Muscle of leg (tissue), 3 donors: ENCODE measurements at regions not wholly inside any gene's neighbourhood (a gene's known extent, or its start where the extent isn't known, plus 50 kb on each side); places are given as distances from the start of the nearest gene placed in this dataset.
A peak's percentile ranks its signal among the peaks of the same experiment; 100 is the strongest.

ENCODE experiments used
- DNase-seq: peaks from one replicate; pipeline ENCODE4 v3.0.0; 2013
- H3K27ac ChIP-seq: one replicate; pipeline ENCODE4 v1.5.1; 2013; ENCODE audit warnings: mild to moderate bottlenecking, low read length, control low read depth
- H3K27me3 ChIP-seq: one replicate; pipeline ENCODE4 v1.6.1; 2013; ENCODE audit warnings: low read length; ENCODE audit not compliant: control insufficient read depth, insufficient read depth
- H3K36me3 ChIP-seq: one replicate; pipeline ENCODE4 v1.6.1; 2013; ENCODE audit warnings: low read length; ENCODE audit not compliant: control insufficient read depth, insufficient read depth
- H3K4me1 ChIP-seq: one replicate; pipeline ENCODE4 v1.6.1; 2013; ENCODE audit warnings: low read length; ENCODE audit not compliant: control insufficient read depth, insufficient read depth
- H3K4me3 ChIP-seq: one replicate; pipeline ENCODE4 v1.5.1; 2013; ENCODE audit warnings: low read length, control low read depth
- H3K9me3 ChIP-seq: replicated peaks from 2 replicates; pipeline ENCODE4 v1.6.1; 2013; ENCODE audit warnings: low read depth, low read length; ENCODE audit not compliant: control insufficient read depth
- WGBS: methylation state at CpG from one replicate; pipeline ENCODE4 v1.1.5; 2013; ENCODE audit warnings: missing lambda C conversion rate; ENCODE audit not compliant: insufficient coverage; 5-methylcytosine and 5-hydroxymethylcytosine counted together

GRCh38 chr3:193997228-193998122, 138.5 kb upstream of the HES1 start:
- WGBS: 69% methylated on average over 8 of the region's 12 CpGs
- peak; percentile 68 for DNase-seq
- Histone ChIP-seq H3K4me1 (peaks cover 21% of the 10 kb centered on the region), H3K9me3 (no peaks in the 10 kb centered on the region), H3K4me3 (no peak overlapping the region), H3K27ac (no peak overlapping the region), H3K36me3 (no peaks in the 10 kb centered on the region), H3K27me3 (peaks cover 24% of the 10 kb centered on the region)

- Histone ChIP-seq H3K4me1 (peaks cover 27% of the 10 kb centered on the region), H3K27ac (no peak overlapping the region)
- no CpG with 5 or more reads among the region's 1 CpG for WGBS
These were observed 137.9 kb upstream of the HES1 start for GRCh38 chr3:193998123-193998448.

GRCh38 chr3:193998628-193999195, 137.2 kb upstream of the HES1 start:
- 98% methylated on average over 7 of the region's 12 CpGs for WGBS
- H3K4me3 ChIP-seq: no peak overlapping the region
- no peak overlapping the region for H3K27ac ChIP-seq
- no peak for DNase-seq
- H3K9me3 ChIP-seq: no peaks in the 10 kb centered on the region
- H3K27me3 ChIP-seq: peaks cover 20% of the 10 kb centered on the region
- peaks cover 33% of the 10 kb centered on the region for H3K4me1 ChIP-seq
- H3K36me3 ChIP-seq: no peaks in the 10 kb centered on the region

More at GRCh38 chr3:193998123-193998448, 137.9 kb upstream of the HES1 start:
- no peaks in the 10 kb centered on the region for H3K9me3 ChIP-seq
- H3K27me3 ChIP-seq: peaks cover 21% of the 10 kb centered on the region
- no peaks in the 10 kb centered on the region for H3K36me3 ChIP-seq
- no peak overlapping the region for H3K4me3 ChIP-seq
- DNase-seq: no peak

GRCh38 chr3:194000100-194000499, 135.8 kb upstream of the HES1 start:
- H3K27ac ChIP-seq: no peak overlapping the region
- 84% methylated on average over 3 of the region's 4 CpGs for WGBS
- H3K36me3 ChIP-seq: no peaks in the 10 kb centered on the region
- no peak for DNase-seq
- peaks cover 22% of the 10 kb centered on the region for H3K27me3 ChIP-seq
- peaks cover 44% of the 10 kb centered on the region for H3K4me1 ChIP-seq
- no peak overlapping the region for H3K4me3 ChIP-seq
- H3K9me3 ChIP-seq: no peaks in the 10 kb centered on the region

- Histone ChIP-seq H3K4me1 (peaks cover 44% of the 10 kb centered on the region), H3K4me3 (no peak overlapping the region)
- WGBS: no CpG with 5 or more reads among the region's 4 CpGs
These were observed 135.2 kb upstream of the HES1 start for GRCh38 chr3:194000712-194001111.

GRCh38 chr3:194001728-194002459, 134.1 kb upstream of the HES1 start:
- peaks cover 42% of the 10 kb centered on the region for H3K4me1 ChIP-seq
- peaks cover 23% of the 10 kb centered on the region for H3K27me3 ChIP-seq
- DNase-seq: no peak
- no peaks in the 10 kb centered on the region for H3K36me3 ChIP-seq
- no peak overlapping the region for H3K4me3 ChIP-seq
- H3K27ac ChIP-seq: no peak overlapping the region
- WGBS: 88% methylated on average over 9 of the region's 20 CpGs
- no peaks in the 10 kb centered on the region for H3K9me3 ChIP-seq

More at GRCh38 chr3:194000712-194001111, 135.2 kb upstream of the HES1 start:
- peaks cover 21% of the 10 kb centered on the region for H3K27me3 ChIP-seq
- no peaks in the 10 kb centered on the region for H3K36me3 ChIP-seq
- no peak overlapping the region for H3K27ac ChIP-seq
- H3K9me3 ChIP-seq: no peaks in the 10 kb centered on the region
- DNase-seq: no peak

GRCh38 chr3:194003114-194004057, 132.6 kb upstream of the HES1 start:
- Histone ChIP-seq H3K27me3 (peaks cover 30% of the 10 kb centered on the region), H3K9me3 (no peaks in the 10 kb centered on the region), H3K27ac (peak overlapping the region; percentile 65), H3K4me1 (peaks cover 31% of the 10 kb centered on the region), H3K4me3 (peak overlapping the region; percentile 39), H3K36me3 (no peaks in the 10 kb centered on the region)
- 12% methylated on average over 55 of the region's 58 CpGs for WGBS
- DNase-seq: peak; percentile 91

GRCh38 chr3:194005930-194006501, 129.9 kb upstream of the HES1 start:
- H3K4me1 ChIP-seq: peaks cover 28% of the 10 kb centered on the region
- H3K27ac ChIP-seq: no peak overlapping the region
- no peaks in the 10 kb centered on the region for H3K36me3 ChIP-seq
- 13% methylated on average over 1 of the region's 4 CpGs for WGBS
- H3K9me3 ChIP-seq: no peaks in the 10 kb centered on the region
- DNase-seq: peak; percentile 43
- peaks cover 35% of the 10 kb centered on the region for H3K27me3 ChIP-seq
- no peak overlapping the region for H3K4me3 ChIP-seq

GRCh38 chr3:194007592-194008337, 128.2 kb upstream of the HES1 start:
- H3K27ac ChIP-seq: no peak overlapping the region
- peaks cover 29% of the 10 kb centered on the region for H3K27me3 ChIP-seq
- WGBS: 89% methylated on average over 7 of the region's 13 CpGs
- no peaks in the 10 kb centered on the region for H3K9me3 ChIP-seq
- H3K36me3 ChIP-seq: no peaks in the 10 kb centered on the region
- no peak overlapping the region for H3K4me3 ChIP-seq
- no peak for DNase-seq
- H3K4me1 ChIP-seq: peaks cover 22% of the 10 kb centered on the region
